HEK293T (cell line): ENCODE measurements at regions not wholly inside any gene's neighbourhood (a gene's known extent, or its start where the extent isn't known, plus 50 kb on each side); places are given as distances from the start of the nearest gene placed in this dataset.

Source experiments
- BHLHE40 ChIP-seq: fragments of 450-650 bp; IDR thresholded peaks from 2 replicates; pipeline ENCODE4 v1.6.1; 2016; ENCODE audit warnings: mild to moderate bottlenecking, moderate library complexity, borderline replicate concordance
- CTBP1 ChIP-seq: fragments of 450-650 bp; IDR thresholded peaks from 2 replicates; pipeline ENCODE4 v1.6.1; 2016; ENCODE audit warnings: borderline replicate concordance
- ELF4 ChIP-seq: fragments of 450-650 bp; IDR thresholded peaks from 2 replicates; pipeline ENCODE4 v1.6.1; 2017; ENCODE audit warnings: antibody characterized with exemption
- FOXA1 ChIP-seq: fragments of 450-650 bp; IDR thresholded peaks from 2 replicates; pipeline ENCODE4 v1.6.1; 2016; ENCODE audit warnings: mild to moderate bottlenecking
- FOXK2 ChIP-seq: fragments of 450-650 bp; IDR thresholded peaks from 2 replicates; pipeline ENCODE4 v1.6.1; 2016; ENCODE audit warnings: mild to moderate bottlenecking
- HDGF ChIP-seq: fragments of 450-650 bp; IDR thresholded peaks from 2 replicates; pipeline ENCODE4 v1.6.1; 2017; ENCODE audit warnings: antibody characterized with exemption, borderline replicate concordance
- L3MBTL2 ChIP-seq: fragments of 450-650 bp; conservative IDR thresholded peaks from 2 replicates; pipeline ENCODE4 v1.6.1; 2016; ENCODE audit warnings: mild to moderate bottlenecking
- NFRKB ChIP-seq: fragments of 450-650 bp; IDR thresholded peaks from 2 replicates; pipeline ENCODE4 v1.6.1; 2016; ENCODE audit warnings: mild to moderate bottlenecking, moderate library complexity
- PKNOX1 ChIP-seq: fragments of 450-650 bp; IDR thresholded peaks from 2 replicates; pipeline ENCODE4 v1.6.1; 2016
- SP1 ChIP-seq: fragments of 450-650 bp; IDR thresholded peaks from 2 replicates; pipeline ENCODE4 v1.6.1; 2017
- SUZ12 ChIP-seq: fragments of 450-650 bp; IDR thresholded peaks from 2 replicates; pipeline ENCODE4 v1.6.1; 2016; ENCODE audit warnings: mild to moderate bottlenecking
- TARDBP ChIP-seq: fragments of 450-650 bp; IDR thresholded peaks from 2 replicates; pipeline ENCODE4 v1.6.1; 2016
- ZNF384 ChIP-seq: fragments of 450-650 bp; IDR thresholded peaks from 2 replicates; pipeline ENCODE4 v1.6.1; 2016

- no peak for TF ChIP-seq SP1
- TF ChIP-seq NFRKB, result no peak
- no peak for TF ChIP-seq PKNOX1
- no peak for TF ChIP-seq BHLHE40
- TF ChIP-seq HDGF, result no peak
- TF ChIP-seq SUZ12, result no peak
- no peak for TF ChIP-seq FOXK2
- TF ChIP-seq CTBP1, result no peak
- no peak for TF ChIP-seq ELF4
- TF ChIP-seq TARDBP, result no peak
- no peak for TF ChIP-seq L3MBTL2
- no peak for TF ChIP-seq FOXA1
- no peak for TF ChIP-seq ZNF384
Measured at GRCh38 chr4:107153228-107153627, 117.1 kb upstream of the DKK2 start.
